H1 (cell line): ENCODE measurements at regions not wholly inside any gene's neighbourhood (a gene's known extent, or its start where the extent isn't known, plus 50 kb on each side); places are given as distances from the start of the nearest gene placed in this dataset.

Experiments used
- CTCF ChIA-PET: fragments of 300-600 bp; sonication (Branson Sonifier 250); formaldehyde crosslinking; loops from one replicate; lab custom pipeline; 2021; ENCODE audit not compliant: partially characterized antibody; lab: Charles Lee
- POLR2A ChIA-PET: fragments of 300-600 bp; sonication (Branson Sonifier 250); formaldehyde crosslinking; loops from one replicate; lab custom pipeline; 2021; ENCODE audit warnings: inconsistent platforms; ENCODE audit not compliant: partially characterized antibody; lab: Charles Lee
- DNase-seq, 2 experiments: peaks; one replicate each; pipeline versions ENCODE4 v3.0.0 to v3.0.0-alpha.2; 2010 to 2022; ENCODE audit warnings: low spot score in 2 of 2, low read depth in 1 of 2, mixed read lengths in 1 of 2
- FAIRE-seq: peaks from 2 replicates; lab custom pipeline; 2011; peaks lifted over from hg19 to GRCh38; lab: Jason Lieb, UNC
- H2AFZ ChIP-seq: 2 replicates; pipeline ENCODE4 v1.8.1; 2012; ENCODE audit warnings: low read length, inconsistent platforms
- H2AK5ac ChIP-seq: 2 replicates; pipeline ENCODE4 v1.6.1; 2013; ENCODE audit warnings: low read depth, low read length
- H2BK120ac ChIP-seq: replicated peaks from 2 replicates; pipeline ENCODE3; 2013; ENCODE audit warnings: low read depth, low read length, inconsistent platforms
- H2BK12ac ChIP-seq: 2 replicates; pipeline ENCODE4 v1.6.1; 2013; ENCODE audit warnings: low read depth, low read length
- H2BK15ac ChIP-seq: 2 replicates; pipeline ENCODE4 v1.6.1; 2013; ENCODE audit warnings: low read length
- H2BK20ac ChIP-seq: 2 replicates; pipeline ENCODE4 v1.6.1; 2013; ENCODE audit warnings: low read length
- H2BK5ac ChIP-seq: 2 replicates; pipeline ENCODE4 v1.6.1; 2013; ENCODE audit warnings: low read depth, low read length
- H3K14ac ChIP-seq: 2 replicates; pipeline ENCODE4 v1.6.1; 2013; ENCODE audit warnings: inconsistent platforms; ENCODE audit not compliant: insufficient read length
- H3K18ac ChIP-seq: 2 replicates; pipeline ENCODE4 v1.6.1; 2013; ENCODE audit warnings: low read length; ENCODE audit errors: extremely low read depth
- H3K23ac ChIP-seq: 2 replicates; pipeline ENCODE4 v1.6.1; 2013; ENCODE audit warnings: inconsistent platforms; ENCODE audit not compliant: insufficient read length
- H3K23me2 ChIP-seq: 2 replicates; pipeline ENCODE4 v1.6.1; 2013; ENCODE audit warnings: low read depth, low read length
- H3K27ac ChIP-seq: 2 replicates; pipeline ENCODE4 v1.6.1; 2011; ENCODE audit warnings: low read depth, low read length, inconsistent platforms
- H3K27me3 ChIP-seq, 4 experiments: replicated peaks in 1 of 4; 1 replicate in 1 of 4; 2 replicates in 3 of 4; pipeline versions ENCODE4 v1.6.1 to v1.8.1; 2011 to 2013; ENCODE audit warnings: low read length in 3 of 4, mild to moderate bottlenecking in 3 of 4, inconsistent platforms in 2 of 4, mixed read lengths in 2 of 4, moderate library complexity in 1 of 4; ENCODE audit not compliant: control insufficient read depth in 3 of 4, insufficient read depth in 3 of 4; ENCODE audit errors: extremely low read depth in 1 of 4
- H3K36me3 ChIP-seq, 4 experiments: 2 replicates each; pipeline versions ENCODE4 v1.6.1 to v1.8.1; 2011 to 2013; ENCODE audit warnings: mild to moderate bottlenecking in 4 of 4, low read length in 3 of 4, moderate library complexity in 2 of 4, control low read depth in 1 of 4, inconsistent platforms in 1 of 4; ENCODE audit not compliant: insufficient read depth in 4 of 4, control insufficient read depth in 2 of 4
- H3K4ac ChIP-seq: replicated peaks from 2 replicates; pipeline ENCODE3; 2013; ENCODE audit warnings: low read length, low read depth, mixed read lengths, inconsistent platforms; ENCODE audit not compliant: insufficient read length
- H3K4me1 ChIP-seq, 4 experiments: replicated peaks in 1 of 4; 1 replicate in 1 of 4; 2 replicates in 3 of 4; pipeline versions ENCODE4 v1.6.1 to v1.8.1; 2011 to 2013; ENCODE audit warnings: low read length in 3 of 4, inconsistent platforms in 2 of 4, mixed read lengths in 1 of 4; ENCODE audit not compliant: insufficient read depth in 4 of 4, control insufficient read depth in 3 of 4
- H3K4me2 ChIP-seq, 2 experiments: 2 replicates each; pipeline versions ENCODE4 v1.6.1 to v1.8.1; 2011 to 2013; ENCODE audit warnings: low read depth in 2 of 2, low read length in 2 of 2, control low read depth in 1 of 2, inconsistent platforms in 1 of 2, mild to moderate bottlenecking in 1 of 2; ENCODE audit not compliant: insufficient read depth in 1 of 2
- H3K4me3 ChIP-seq, 4 experiments: fragments of 200-600, 300-600 bp in 1 of 4; sonication (generic), shearing (Covaris generic), sonication (Bioruptor Twin) in 1 of 4; 2 replicates each; pipeline versions ENCODE4 v1.5.1 to v1.8.1; 2011 to 2016; ENCODE audit warnings: low read length in 4 of 4, low read depth in 3 of 4, control low read depth in 2 of 4, inconsistent platforms in 2 of 4, mild to moderate bottlenecking in 2 of 4, mixed read lengths in 1 of 4, moderate library complexity in 1 of 4; ENCODE audit not compliant: insufficient read depth in 2 of 4; ENCODE audit errors: extremely low read depth in 1 of 4
- H3K56ac ChIP-seq: replicated peaks from 2 replicates; pipeline ENCODE3; 2013; ENCODE audit warnings: low read depth, mild to moderate bottlenecking, mixed read lengths, low read length, inconsistent platforms; ENCODE audit not compliant: insufficient read length
- H3K79me1 ChIP-seq: 2 replicates; pipeline ENCODE4 v1.6.1; 2013; ENCODE audit warnings: low read depth, low read length, control low read depth
- H3K79me2 ChIP-seq, 2 experiments: 2 replicates each; pipeline versions ENCODE4 v1.6.1 to v1.8.1; 2012 to 2013; ENCODE audit warnings: low read length in 2 of 2, mild to moderate bottlenecking in 2 of 2, inconsistent platforms in 1 of 2; ENCODE audit not compliant: insufficient read depth in 2 of 2, control insufficient read depth in 1 of 2
- H3K9ac ChIP-seq, 4 experiments: replicated peaks in 1 of 4; 1 replicate in 1 of 4; 2 replicates in 3 of 4; pipeline versions ENCODE4 v1.6.1 to v1.8.1; 2011 to 2013; ENCODE audit warnings: low read depth in 3 of 4, low read length in 3 of 4, control low read depth in 2 of 4, mild to moderate bottlenecking in 2 of 4, moderate library complexity in 2 of 4, inconsistent platforms in 1 of 4; ENCODE audit errors: extremely low read depth in 1 of 4
- H3K9me3 ChIP-seq, 2 experiments: 2 replicates each; pipeline versions ENCODE4 v1.6.1 to v1.8.1; 2012 to 2013; ENCODE audit warnings: mild to moderate bottlenecking in 2 of 2, moderate library complexity in 2 of 2, control low read depth in 1 of 2, inconsistent platforms in 1 of 2, low read depth in 1 of 2, low read length in 1 of 2, mixed read lengths in 1 of 2; ENCODE audit not compliant: insufficient read depth in 2 of 2
- H4K20me1 ChIP-seq, 2 experiments: replicated peaks in 1 of 2; 2 replicates each; pipeline versions ENCODE3 to v1.8.1; 2011 to 2013; ENCODE audit warnings: inconsistent platforms in 2 of 2, low read length in 2 of 2, mild to moderate bottlenecking in 1 of 2; ENCODE audit not compliant: insufficient read depth in 2 of 2, control insufficient read depth in 1 of 2
- H4K5ac ChIP-seq: 2 replicates; pipeline ENCODE4 v1.6.1; 2013; ENCODE audit warnings: low read length, low read depth, mixed read lengths, inconsistent platforms; ENCODE audit not compliant: insufficient read length
- H4K8ac ChIP-seq: 2 replicates; pipeline ENCODE4 v1.8.0; 2013; ENCODE audit warnings: mild to moderate bottlenecking, moderate library complexity, low read length, inconsistent platforms; ENCODE audit not compliant: insufficient read depth; ENCODE audit errors: extremely low read depth
- H4K91ac ChIP-seq: replicated peaks from 2 replicates; pipeline ENCODE3; 2013; ENCODE audit warnings: low read length, mixed read lengths, inconsistent platforms; ENCODE audit not compliant: insufficient read length
- BACH1 ChIP-seq: IDR thresholded peaks from 2 replicates; pipeline ENCODE4 v1.6.1; 2012; ENCODE audit warnings: low read length, improper control_type of control experiment
- JUN ChIP-seq: IDR thresholded peaks from 2 replicates; pipeline ENCODE4 v1.6.1; 2011; ENCODE audit warnings: low read depth, mild to moderate bottlenecking, improper control_type of control experiment, low read length
- KDM4A ChIP-seq: IDR thresholded peaks from one replicate; pipeline ENCODE4 v1.7.1; 2012; ENCODE audit warnings: low read depth, mild to moderate bottlenecking, moderate library complexity, low read length, inconsistent platforms; ENCODE audit not compliant: severe bottlenecking
- PHF8 ChIP-seq: fragments of 200-600 bp; sonication (generic); conservative IDR thresholded peaks from 2 replicates; pipeline ENCODE4 v1.7.1; 2012; ENCODE audit warnings: low read depth, mild to moderate bottlenecking, inconsistent platforms, low read length, moderate library complexity
- RXRA ChIP-seq: IDR thresholded peaks from 2 replicates; pipeline ENCODE4 v1.6.1; 2011; ENCODE audit warnings: low read depth, mild to moderate bottlenecking, low read length, moderate library complexity; ENCODE audit not compliant: insufficient read depth
- WGBS, 2 experiments: shearing (Covaris generic) in 1 of 2; methylation state at CpG; one replicate each; pipeline versions ENCODE4 v1.1.6 to v1.1.7; 2013 to 2015; ENCODE audit warnings: low lambda C conversion rate in 2 of 2, mixed read lengths in 2 of 2, inconsistent platforms in 1 of 2, low coverage in 1 of 2, missing lambda C conversion rate in 1 of 2; ENCODE audit not compliant: insufficient replicate concordance in 2 of 2, insufficient coverage in 1 of 2, insufficient read length in 1 of 2; ENCODE audit errors: extremely low coverage in 1 of 2, missing lambda C conversion rate in 1 of 2; 5-methylcytosine and 5-hydroxymethylcytosine counted together
- TF ChIP-seq, protein P1 (sequence below): IDR thresholded peaks from 2 replicates; pipeline ENCODE4 v1.6.1; 2012; ENCODE audit warnings: inconsistent platforms

DNA sequence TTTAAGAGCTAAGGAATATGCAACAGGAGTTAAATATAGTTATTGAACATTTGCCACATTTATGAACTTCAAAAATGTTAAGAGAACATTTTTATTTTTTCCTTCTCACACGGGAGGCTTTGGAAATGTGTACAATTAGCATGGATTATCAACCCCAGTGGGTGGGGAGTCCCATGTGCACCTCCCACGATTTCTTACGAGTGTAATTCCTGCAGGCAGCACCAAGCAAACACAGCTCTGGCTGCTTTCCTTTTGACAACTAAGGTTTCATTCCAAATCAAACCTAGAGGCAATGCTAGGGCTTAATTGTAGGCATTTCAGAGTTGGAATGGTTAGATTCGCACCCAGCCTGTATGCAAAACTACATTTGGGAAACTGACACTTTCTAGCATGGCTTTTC, 460.9 kb downstream of the METTL15 start:
- H3K4me1 ChIP-seq = no peaks in the 10 kb centered on the region
- H4K8ac ChIP-seq = no peak overlapping the region
- no peak overlapping the region for H3K4me2 ChIP-seq
- no peaks in the 10 kb centered on the region for H3K79me1 ChIP-seq
- H3K23ac ChIP-seq = no peak overlapping the region
- H3K79me2 ChIP-seq = no peaks in the 10 kb centered on the region
- no peak overlapping the region for H2BK15ac ChIP-seq
- H3K9me3 ChIP-seq = no peaks in the 10 kb centered on the region
- peaks cover 0 to 1% (median 0%) of the 10 kb centered on the region in 4 experiments; a peak in 1 of 7 replicates for H3K27me3 ChIP-seq
- no peak overlapping the region for H3K27ac ChIP-seq
- H2BK120ac ChIP-seq = no peak overlapping the region
- no peak overlapping the region for H3K18ac ChIP-seq
- H3K4me3 ChIP-seq = no peak overlapping the region
- CTCF ChIA-PET = no interaction called here
- no peak overlapping the region for H2BK5ac ChIP-seq
- no peak overlapping the region for H2AFZ ChIP-seq
- no peak overlapping the region for H2BK12ac ChIP-seq
- no peak overlapping the region for H4K91ac ChIP-seq
- FAIRE-seq (no peak), DNase-seq (no peak)
- no peak overlapping the region for H3K9ac ChIP-seq
- no peak overlapping the region for H4K5ac ChIP-seq
- no peak overlapping the region for H2AK5ac ChIP-seq
- no peak overlapping the region for H3K4ac ChIP-seq
- H3K14ac ChIP-seq = no peak overlapping the region
- H4K20me1 ChIP-seq = no peaks in the 10 kb centered on the region
- WGBS, 2 experiments = 86% methylated on average over 4 of the region's 4 CpGs; no CpG with 5 or more reads in 1 of the 2 experiments
- no peaks in the 10 kb centered on the region; the same call in 1 of the 2 replicates for H3K23me2 ChIP-seq
- POLR2A ChIA-PET = no interaction called here
- H3K36me3 ChIP-seq = no peaks in the 10 kb centered on the region
- no peak overlapping the region for H3K56ac ChIP-seq
- H2BK20ac ChIP-seq = no peak overlapping the region
- TF ChIP-seq KDM4A (no peak), BACH1 (no peak), RXRA (no peak), PHF8 (no peak), JUN (no peak)
- TF ChIP-seq, protein P1, sequence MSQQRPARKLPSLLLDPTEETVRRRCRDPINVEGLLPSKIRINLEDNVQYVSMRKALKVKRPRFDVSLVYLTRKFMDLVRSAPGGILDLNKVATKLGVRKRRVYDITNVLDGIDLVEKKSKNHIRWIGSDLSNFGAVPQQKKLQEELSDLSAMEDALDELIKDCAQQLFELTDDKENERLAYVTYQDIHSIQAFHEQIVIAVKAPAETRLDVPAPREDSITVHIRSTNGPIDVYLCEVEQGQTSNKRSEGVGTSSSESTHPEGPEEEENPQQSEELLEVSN = no peak
